H1 (cell line): ENCODE measurements at regions not wholly inside any gene's neighbourhood (a gene's known extent, or its start where the extent isn't known, plus 50 kb on each side); places are given as distances from the start of the nearest gene placed in this dataset.

Experiments
- EGR1 ChIP-seq: IDR thresholded peaks from 2 replicates; pipeline ENCODE4 v1.6.1; 2011; ENCODE audit warnings: low read depth, low read length, borderline replicate concordance
- HDAC6 ChIP-seq: IDR thresholded peaks from one replicate; pipeline ENCODE4 v1.7.1; 2012; ENCODE audit warnings: low read depth, mild to moderate bottlenecking, inconsistent platforms, low read length, moderate library complexity
- JUN ChIP-seq: IDR thresholded peaks from 2 replicates; pipeline ENCODE4 v1.6.1; 2011; ENCODE audit warnings: low read depth, mild to moderate bottlenecking, improper control_type of control experiment, low read length
- RBBP5 ChIP-seq: IDR thresholded peaks from 2 replicates; pipeline ENCODE4 v1.7.1; 2012; ENCODE audit warnings: low read depth, mild to moderate bottlenecking, inconsistent platforms, low read length, moderate library complexity, borderline replicate concordance
- RFX5 ChIP-seq: IDR thresholded peaks from 2 replicates; pipeline ENCODE4 v1.6.1; 2011; ENCODE audit warnings: low read depth, low read length, improper control_type of control experiment, borderline replicate concordance
- USF2 ChIP-seq: IDR thresholded peaks from 2 replicates; pipeline ENCODE4 v1.6.1; 2011; ENCODE audit warnings: low read length, improper control_type of control experiment

- TF ChIP-seq JUN = no peak
- TF ChIP-seq RBBP5 = no peak
- no peak for TF ChIP-seq HDAC6
- no peak for TF ChIP-seq RFX5
- no peak for TF ChIP-seq EGR1
- TF ChIP-seq USF2 = no peak
- TF ChIP-seq, all 59 proteins: peak for 0
These were observed 1310.5 kb upstream of the CELF2 start (continued) for GRCh38 chr10:9707216-9707615.
